T-helper 9 cell (primary cell): ENCODE measurements at regions not wholly inside any gene's neighbourhood (a gene's known extent, or its start where the extent isn't known, plus 50 kb on each side); places are given as distances from the start of the nearest gene placed in this dataset.

ENCODE experiments used
- DNase-seq: peaks from one replicate; pipeline ENCODE4 v3.0.0-alpha.2; 2020

DNA sequence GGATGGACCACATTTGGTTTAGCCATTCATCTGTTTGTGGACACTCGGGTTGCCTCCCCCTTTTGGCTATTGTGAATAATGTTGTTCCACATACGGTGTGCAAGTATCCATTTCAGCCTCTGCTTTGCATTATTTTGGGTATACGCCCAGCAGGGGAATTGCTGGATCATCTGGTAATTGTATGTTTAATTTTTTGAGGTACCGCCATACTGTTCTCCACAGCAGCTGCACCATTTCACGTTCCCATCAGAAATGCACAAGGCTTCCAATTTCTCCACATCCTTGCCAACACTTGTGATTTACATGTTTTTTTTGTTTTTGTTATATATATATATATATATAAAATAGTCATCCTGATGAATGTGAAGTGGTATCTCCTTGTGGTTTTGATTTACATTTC lies 54.6 kb upstream of the TWIST2 start:
- DNase-seq, result no peak

DNA sequence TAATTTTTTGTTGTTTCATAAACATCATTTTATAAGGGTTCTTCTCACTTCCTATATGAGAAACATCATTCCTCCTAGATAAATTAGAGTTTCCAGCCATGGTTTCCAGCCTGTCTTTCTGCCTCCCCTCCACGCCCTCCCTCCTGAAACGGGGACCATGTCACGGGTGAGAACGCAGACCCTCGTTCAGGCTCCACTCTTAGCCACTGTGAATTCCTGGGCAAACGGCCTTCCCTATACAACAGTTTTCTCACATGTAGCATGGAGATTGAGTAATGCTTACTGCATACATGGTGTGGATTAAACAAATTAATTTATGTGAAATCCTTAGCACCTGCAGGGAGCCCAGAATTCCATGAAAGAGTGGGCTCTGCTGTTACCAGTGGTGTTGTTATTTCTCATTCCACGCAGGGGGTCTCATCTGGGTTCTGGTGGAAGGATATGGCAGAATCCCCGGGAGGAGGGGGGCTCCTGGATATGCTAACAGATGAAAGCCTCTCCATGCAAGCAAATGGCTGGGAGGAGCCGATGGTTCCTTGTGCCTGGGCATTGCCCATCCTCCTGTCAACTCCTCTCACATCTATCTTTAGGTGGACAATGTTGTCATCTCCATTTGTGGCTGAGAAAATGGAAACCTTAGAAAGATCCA lies 54.0 kb upstream of the TWIST2 start:
- DNase-seq, result no peak

DNA sequence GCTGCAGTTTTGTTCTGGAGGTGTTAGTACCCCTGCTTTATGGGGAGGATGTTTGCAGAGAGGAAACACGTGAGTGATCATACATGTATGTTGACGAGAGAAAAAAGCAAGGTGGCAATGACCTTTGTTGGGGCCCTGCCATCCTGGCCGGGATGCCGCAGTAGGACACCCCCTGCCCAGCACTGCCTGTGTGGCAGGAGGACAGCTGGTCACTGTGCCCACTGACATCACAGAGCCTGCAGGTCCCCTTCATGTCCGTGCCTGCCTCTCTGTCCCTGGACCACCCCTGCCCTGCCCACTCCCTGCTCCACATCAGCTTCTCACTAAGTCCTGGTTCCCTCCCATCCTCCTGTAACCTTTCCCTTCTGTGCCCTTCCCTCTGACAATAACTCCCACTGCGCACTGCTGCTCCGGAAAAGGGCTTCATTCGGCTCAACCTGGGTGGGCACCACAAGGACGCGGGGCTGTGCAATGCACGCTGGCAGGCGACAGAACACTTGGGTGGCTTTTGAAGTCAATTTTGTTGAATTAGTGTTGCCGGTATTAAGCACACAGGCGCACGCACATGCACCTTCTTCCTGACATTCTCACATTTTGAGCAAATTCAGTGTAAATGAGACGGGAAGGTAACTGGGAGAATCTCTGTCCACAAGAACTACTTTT lies 51.5 kb upstream of the TWIST2 start:
- no peak for DNase-seq

DNA sequence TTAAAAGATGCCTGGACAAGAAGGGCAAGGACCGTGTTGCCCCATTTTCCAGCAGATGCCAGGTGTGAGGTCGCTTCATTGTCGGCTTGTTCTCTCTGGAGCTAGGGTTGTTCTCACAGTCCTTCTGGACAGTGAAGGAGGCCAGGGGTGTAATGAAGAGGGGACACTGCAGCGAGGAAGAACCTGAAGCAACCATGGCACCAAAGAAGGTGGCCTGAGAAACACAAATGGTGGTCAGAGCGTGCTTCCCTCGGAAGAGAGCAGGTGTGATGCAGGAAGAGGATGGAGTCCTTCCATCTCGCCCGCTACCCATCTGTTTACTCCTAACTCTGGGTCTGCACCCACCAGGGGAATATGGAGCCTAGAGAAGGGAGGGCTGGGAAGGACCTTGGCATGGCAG lies 50.3 kb upstream of the TWIST2 start:
- no peak for DNase-seq
